ENCODE measurements at regions not wholly inside any gene's neighbourhood (a gene's known extent, or its start where the extent isn't known, plus 50 kb on each side); places are given as distances from the start of the nearest gene placed in this dataset.

GRCh38 chr5:68378204-68378820 lies 162.8 kb downstream of the PIK3R1 start:
- peaks cover 33 to 63% (median 52%) of the 10 kb centered on the region in 4 donors for H3K4me1 Mint-ChIP-seq
- intact Hi-C loops (cut with micrococcal nuclease): no loop called here
- H3K9me3 ChIP-seq (ENCODE audit: control insufficient read depth in 1 of 2, low read length in 2 of 2): no peaks in the 10 kb centered on the region
- no peak overlapping the region for H3K27ac ChIP-seq (ENCODE audit: low read depth, low read length)
- no peaks in the 10 kb centered on the region for H3K36me3 ChIP-seq (ENCODE audit: insufficient read depth, low read length)
- H3K4me3 Mint-ChIP-seq: peak overlapping the region in 6 of 8 donors; percentile 27 to 71 (median 60)
- H3K9me3 Mint-ChIP-seq: peaks cover 0 to 5% (median 0%) of the 10 kb centered on the region in 8 donors
- ChIA-PET POLR2A (ENCODE audit: partially characterized antibody) (interaction anchor here (0.9 to 2.0 kb wide), 6 partner anchors 14 to 98 kb away, joined by 3 to 8 read pairs (median 4); no protein-coding TSS in a partner anchor), CTCF (ENCODE audit: partially characterized antibody) (interaction anchor here (0.6 to 2.8 kb wide), 7 partner anchors 8 to 260 kb away, joined by 3 to 13 read pairs (median 4); no protein-coding TSS in a partner anchor)
- H3K4me3 ChIP-seq (ENCODE audit: low read length in 2 of 2): no peak overlapping the region
- peaks cover 55% of the 10 kb centered on the region for H3K4me1 ChIP-seq (ENCODE audit: insufficient read depth, low read length)
- no peaks in the 10 kb centered on the region for H3K27me3 ChIP-seq (ENCODE audit: insufficient read depth, low read length)
- no peaks in the 10 kb centered on the region for H3K27me3 Mint-ChIP-seq
- H3K27ac Mint-ChIP-seq: peak overlapping the region; percentile 31 to 82 (median 69)
- DNase-seq: peak in 3 of 5 donors; percentile 10 to 16 (median 15)
- no peaks in the 10 kb centered on the region for H3K36me3 Mint-ChIP-seq

- Histone ChIP-seq H3K36me3 (ENCODE audit: insufficient read depth, low read length) (no peaks in the 10 kb centered on the region), H3K9me3 (ENCODE audit: control insufficient read depth in 1 of 2, low read length in 2 of 2) (no peaks in the 10 kb centered on the region), H3K27ac (ENCODE audit: low read depth, low read length) (no peak overlapping the region), H3K4me3 (ENCODE audit: low read length in 2 of 2) (no peak overlapping the region), H3K27me3 (ENCODE audit: insufficient read depth, low read length) (no peaks in the 10 kb centered on the region), H3K4me1 (ENCODE audit: insufficient read depth, low read length) (peaks cover 56% of the 10 kb centered on the region)
- no peaks in the 10 kb centered on the region for H3K36me3 Mint-ChIP-seq
- peak overlapping the region in 1 of 8 donors; percentile 43 for H3K4me3 Mint-ChIP-seq
- no peaks in the 10 kb centered on the region for H3K27me3 Mint-ChIP-seq
- intact Hi-C loops (cut with micrococcal nuclease): no loop called here
- H3K9me3 Mint-ChIP-seq: peaks cover 0 to 5% (median 0%) of the 10 kb centered on the region in 8 donors
- peak overlapping the region in 1 of 7 donors; percentile 8 for H3K27ac Mint-ChIP-seq
- CTCF ChIA-PET (ENCODE audit: partially characterized antibody): interaction anchor here (0.8 to 2.8 kb wide), 6 partner anchors 9 to 99 kb away, joined by 3 to 13 read pairs (median 4); no protein-coding TSS in a partner anchor
- POLR2A ChIA-PET (ENCODE audit: partially characterized antibody): interaction anchor here (0.9 to 2.0 kb wide), 6 partner anchors 8 to 164 kb away, joined by 3 to 8 read pairs (median 4); partner anchors contain the start of gene PIK3R1
- H3K4me1 Mint-ChIP-seq: peaks cover 35 to 73% (median 56%) of the 10 kb centered on the region in 4 donors
- DNase-seq: no peak
These were observed 163.9 kb downstream of the PIK3R1 start for GRCh38 chr5:68379275-68380036.

GRCh38 chr5:68380078-68380477 lies 164.5 kb downstream of the PIK3R1 start:
- ChIA-PET CTCF (ENCODE audit: partially characterized antibody) (interaction anchor here (0.8 to 2.8 kb wide), 4 partner anchors 10 to 93 kb away, joined by 3 to 13 read pairs (median 4); no protein-coding TSS in a partner anchor), POLR2A (ENCODE audit: partially characterized antibody) (interaction anchor here (0.9 to 1.0 kb wide), 3 partner anchors 9 to 165 kb away, joined by 3 to 4 read pairs (median 3); partner anchors contain the start of gene PIK3R1)
- Mint-ChIP-seq H3K9me3 (peaks cover 0 to 5% (median 0%) of the 10 kb centered on the region in 8 donors), H3K27ac (peak overlapping the region in 4 of 7 donors; percentile 64 to 73 (median 68)), H3K27me3 (no peaks in the 10 kb centered on the region), H3K4me1 (peaks cover 41 to 77% (median 61%) of the 10 kb centered on the region in 4 donors), H3K4me3 (peak overlapping the region in 3 of 8 donors; percentile 14 to 43 (median 27)), H3K36me3 (no peaks in the 10 kb centered on the region)
- no peak overlapping the region for H3K27ac ChIP-seq (ENCODE audit: low read depth, low read length)
- H3K9me3 ChIP-seq (ENCODE audit: control insufficient read depth in 1 of 2, low read length in 2 of 2): no peaks in the 10 kb centered on the region
- no peak overlapping the region for H3K4me3 ChIP-seq (ENCODE audit: low read length in 2 of 2)
- no peaks in the 10 kb centered on the region for H3K36me3 ChIP-seq (ENCODE audit: insufficient read depth, low read length)
- no peaks in the 10 kb centered on the region for H3K27me3 ChIP-seq (ENCODE audit: insufficient read depth, low read length)
- H3K4me1 ChIP-seq (ENCODE audit: insufficient read depth, low read length): peaks cover 62% of the 10 kb centered on the region
- no peak for DNase-seq
- intact Hi-C loops (cut with micrococcal nuclease): no loop called here

- Histone ChIP-seq H3K4me3 (ENCODE audit: low read length in 2 of 2) (no peak overlapping the region), H3K4me1 (ENCODE audit: insufficient read depth, low read length) (peaks cover 67% of the 10 kb centered on the region), H3K9me3 (ENCODE audit: control insufficient read depth in 1 of 2, low read length in 2 of 2) (no peaks in the 10 kb centered on the region), H3K27ac (ENCODE audit: low read depth, low read length) (no peak overlapping the region), H3K27me3 (ENCODE audit: insufficient read depth, low read length) (no peaks in the 10 kb centered on the region), H3K36me3 (ENCODE audit: insufficient read depth, low read length) (no peaks in the 10 kb centered on the region)
- H3K4me3 Mint-ChIP-seq: peak overlapping the region in 5 of 8 donors; percentile 0 to 48 (median 29)
- peak overlapping the region in 6 of 7 donors; percentile 16 to 84 (median 53) for H3K27ac Mint-ChIP-seq
- DNase-seq: peak in 4 of 5 donors; percentile 16 to 47 (median 30)
- H3K4me1 Mint-ChIP-seq: peaks cover 44 to 81% (median 64%) of the 10 kb centered on the region in 4 donors
- H3K27me3 Mint-ChIP-seq: no peaks in the 10 kb centered on the region
- peaks cover 0 to 5% (median 0%) of the 10 kb centered on the region in 8 donors for H3K9me3 Mint-ChIP-seq
- H3K36me3 Mint-ChIP-seq: no peaks in the 10 kb centered on the region
- CTCF ChIA-PET (ENCODE audit: partially characterized antibody): interaction anchor here (1.0 kb wide), 1 partner anchor 95 kb away, joined by 3 read pairs; no protein-coding TSS in a partner anchor
- POLR2A ChIA-PET (ENCODE audit: partially characterized antibody): interaction anchor here (1.0 to 1.7 kb wide), 6 partner anchors 11 to 94 kb away, joined by 3 to 5 read pairs (median 5); no protein-coding TSS in a partner anchor
- intact Hi-C loops (cut with micrococcal nuclease): no loop called here
These were observed 165.5 kb downstream of the PIK3R1 start for GRCh38 chr5:68381060-68381459.

GRCh38 chr5:68381909-68382308 lies 166.4 kb downstream of the PIK3R1 start:
- Histone ChIP-seq H3K36me3 (ENCODE audit: insufficient read depth, low read length) (no peaks in the 10 kb centered on the region), H3K4me1 (ENCODE audit: insufficient read depth, low read length) (peaks cover 67% of the 10 kb centered on the region), H3K27ac (ENCODE audit: low read depth, low read length) (no peak overlapping the region), H3K27me3 (ENCODE audit: insufficient read depth, low read length) (no peaks in the 10 kb centered on the region), H3K9me3 (ENCODE audit: control insufficient read depth in 1 of 2, low read length in 2 of 2) (no peaks in the 10 kb centered on the region), H3K4me3 (ENCODE audit: low read length in 2 of 2) (no peak overlapping the region)
- peak overlapping the region; percentile 37 to 89 (median 58) for H3K27ac Mint-ChIP-seq
- H3K9me3 Mint-ChIP-seq: peaks cover 0 to 5% (median 0%) of the 10 kb centered on the region in 8 donors
- no peak for DNase-seq
- ChIA-PET CTCF (ENCODE audit: partially characterized antibody) (interaction anchor here (1.0 kb wide), 1 partner anchor 96 kb away, joined by 3 read pairs; no protein-coding TSS in a partner anchor), POLR2A (ENCODE audit: partially characterized antibody) (interaction anchor here (1.0 to 1.7 kb wide), 6 partner anchors 12 to 95 kb away, joined by 3 to 5 read pairs (median 5); no protein-coding TSS in a partner anchor)
- H3K4me1 Mint-ChIP-seq: peaks cover 44 to 81% (median 60%) of the 10 kb centered on the region in 4 donors
- peak overlapping the region in 4 of 8 donors; percentile 22 to 64 (median 38) for H3K4me3 Mint-ChIP-seq
- no peaks in the 10 kb centered on the region for H3K36me3 Mint-ChIP-seq
- intact Hi-C loops (cut with micrococcal nuclease): no loop called here
- no peaks in the 10 kb centered on the region for H3K27me3 Mint-ChIP-seq

GRCh38 chr5:68382640-68383039 lies 167.1 kb downstream of the PIK3R1 start:
- Mint-ChIP-seq H3K27ac (peak overlapping the region in 6 of 7 donors; percentile 51 to 89 (median 80)), H3K4me3 (peak overlapping the region in 3 of 8 donors; percentile 3 to 63 (median 10)), H3K36me3 (no peaks in the 10 kb centered on the region), H3K27me3 (no peaks in the 10 kb centered on the region), H3K4me1 (peaks cover 44 to 79% (median 57%) of the 10 kb centered on the region in 4 donors), H3K9me3 (peaks cover 0 to 7% (median 0%) of the 10 kb centered on the region in 8 donors)
- DNase-seq: no peak
- Histone ChIP-seq H3K9me3 (ENCODE audit: control insufficient read depth in 1 of 2, low read length in 2 of 2) (no peaks in the 10 kb centered on the region), H3K4me1 (ENCODE audit: insufficient read depth, low read length) (peaks cover 64% of the 10 kb centered on the region), H3K4me3 (ENCODE audit: low read length in 2 of 2) (no peak overlapping the region), H3K36me3 (ENCODE audit: insufficient read depth, low read length) (no peaks in the 10 kb centered on the region), H3K27me3 (ENCODE audit: insufficient read depth, low read length) (no peaks in the 10 kb centered on the region), H3K27ac (ENCODE audit: low read depth, low read length) (no peak overlapping the region)
- intact Hi-C loops (cut with micrococcal nuclease): no loop called here
- POLR2A ChIA-PET (ENCODE audit: partially characterized antibody): interaction anchor here (1.7 kb wide), 1 partner anchor 12 kb away, joined by 5 read pairs; no protein-coding TSS in a partner anchor
- CTCF ChIA-PET (ENCODE audit: partially characterized antibody): no interaction called here

All from CD4-positive, alpha-beta memory T cell (primary cell).